OCI-LY7 (cell line): ENCODE measurements at regions not wholly inside any gene's neighbourhood (a gene's known extent, or its start where the extent isn't known, plus 50 kb on each side); places are given as distances from the start of the nearest gene placed in this dataset.

Experiments used
- EZH2phosphoT487 ChIP-seq: fragments of 200-600 bp; sonication (generic); IDR thresholded peaks from 2 replicates; pipeline ENCODE4 v1.6.1; 2018; ENCODE audit warnings: low read depth, borderline replicate concordance, mild to moderate bottlenecking, mixed run types, antibody characterized with exemption, low read length, moderate library complexity, mixed read lengths
- TF ChIP-seq, protein P1 (sequence below): fragments of 200-600 bp; sonication (generic); conservative IDR thresholded peaks from 2 replicates; pipeline ENCODE4 v1.5.1; 2014; ENCODE audit warnings: mild to moderate bottlenecking, antibody characterized with exemption, low read length, moderate library complexity, mixed read lengths

- TF ChIP-seq, protein P1, sequence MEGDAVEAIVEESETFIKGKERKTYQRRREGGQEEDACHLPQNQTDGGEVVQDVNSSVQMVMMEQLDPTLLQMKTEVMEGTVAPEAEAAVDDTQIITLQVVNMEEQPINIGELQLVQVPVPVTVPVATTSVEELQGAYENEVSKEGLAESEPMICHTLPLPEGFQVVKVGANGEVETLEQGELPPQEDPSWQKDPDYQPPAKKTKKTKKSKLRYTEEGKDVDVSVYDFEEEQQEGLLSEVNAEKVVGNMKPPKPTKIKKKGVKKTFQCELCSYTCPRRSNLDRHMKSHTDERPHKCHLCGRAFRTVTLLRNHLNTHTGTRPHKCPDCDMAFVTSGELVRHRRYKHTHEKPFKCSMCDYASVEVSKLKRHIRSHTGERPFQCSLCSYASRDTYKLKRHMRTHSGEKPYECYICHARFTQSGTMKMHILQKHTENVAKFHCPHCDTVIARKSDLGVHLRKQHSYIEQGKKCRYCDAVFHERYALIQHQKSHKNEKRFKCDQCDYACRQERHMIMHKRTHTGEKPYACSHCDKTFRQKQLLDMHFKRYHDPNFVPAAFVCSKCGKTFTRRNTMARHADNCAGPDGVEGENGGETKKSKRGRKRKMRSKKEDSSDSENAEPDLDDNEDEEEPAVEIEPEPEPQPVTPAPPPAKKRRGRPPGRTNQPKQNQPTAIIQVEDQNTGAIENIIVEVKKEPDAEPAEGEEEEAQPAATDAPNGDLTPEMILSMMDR: no peak
- no peak for TF ChIP-seq EZH2phosphoT487
These were observed 60.0 kb upstream of the ZNF831 start for GRCh38 chr20:59103573-59103972.
